CD4-positive, CD25-positive, alpha-beta regulatory T cell (primary cell): ENCODE measurements at regions not wholly inside any gene's neighbourhood (a gene's known extent, or its start where the extent isn't known, plus 50 kb on each side); places are given as distances from the start of the nearest gene placed in this dataset.
A peak's percentile ranks its signal among the peaks of the same experiment; 100 is the strongest.
"Not testable (repeated sequence)": the region's sequence is repeated elsewhere in the genome, so short reads cannot be mapped to it uniquely, and the experiment has no call there.

Experiments
- ATAC-seq, 2 donors: fragments of 150-1000 bp; cut with Tn5 transposase; one replicate each; pipeline ENCODE4 v1.10.0; 2021; ENCODE audit warnings: low read depth in 2 of 2, moderate number of reproducible peaks in 2 of 2, moderate library complexity in 1 of 2
- DNase-seq, 3 donors: peaks; one replicate each; pipeline versions ENCODE4 v3.0.0 to v3.0.0-alpha.2; 2012 to 2022; ENCODE audit warnings: mixed read lengths in 1 of 3
- H3K27ac ChIP-seq: one replicate; pipeline ENCODE4 v1.7.0; 2013; ENCODE audit warnings: mild to moderate bottlenecking, low read length; ENCODE audit not compliant: insufficient read depth, poor library complexity, severe bottlenecking
- H3K27me3 ChIP-seq: one replicate; pipeline ENCODE4 v1.7.0; 2013; ENCODE audit warnings: low read length; ENCODE audit not compliant: control insufficient read depth, insufficient read depth
- H3K36me3 ChIP-seq: one replicate; pipeline ENCODE4 v1.7.0; 2013; ENCODE audit warnings: mild to moderate bottlenecking, low read length, moderate library complexity; ENCODE audit not compliant: control insufficient read depth, insufficient read depth
- H3K4me1 ChIP-seq: 2 replicates; pipeline ENCODE4 v1.7.0; 2013; ENCODE audit warnings: mild to moderate bottlenecking, low read length; ENCODE audit not compliant: insufficient read depth, control insufficient read depth, poor library complexity, severe bottlenecking
- H3K4me3 ChIP-seq: one replicate; pipeline ENCODE4 v1.7.0; 2013; ENCODE audit warnings: low read depth, mild to moderate bottlenecking, low read length, moderate library complexity
- H3K9me3 ChIP-seq, 2 experiments: 1 replicate in 1 of 2; 2 replicates in 1 of 2; pipeline ENCODE4 v1.7.0; 2013; ENCODE audit warnings: low read length in 2 of 2, mild to moderate bottlenecking in 1 of 2, moderate library complexity in 1 of 2; ENCODE audit not compliant: control insufficient read depth in 2 of 2
- H3K27ac Mint-ChIP-seq, 3 donors: one replicate each; pipeline ENCODE4 v1.8.0; 2020 to 2022; ENCODE audit warnings: mild to moderate bottlenecking in 3 of 3, mixed read lengths in 3 of 3, moderate library complexity in 2 of 3
- H3K27me3 Mint-ChIP-seq: one replicate; pipeline ENCODE4 v1.8.0; 2022; ENCODE audit warnings: mild to moderate bottlenecking, mixed read lengths
- H3K36me3 Mint-ChIP-seq: one replicate; pipeline ENCODE4 v1.8.0; 2020; ENCODE audit warnings: mixed read lengths
- H3K4me1 Mint-ChIP-seq, 4 donors: one replicate each; pipeline ENCODE4 v1.8.0; 2020 to 2022; ENCODE audit warnings: mixed read lengths in 4 of 4, mild to moderate bottlenecking in 1 of 4
- H3K4me3 Mint-ChIP-seq, 4 donors: one replicate each; pipeline ENCODE4 v1.8.0; 2020 to 2022; ENCODE audit warnings: mild to moderate bottlenecking in 4 of 4, mixed read lengths in 4 of 4, moderate library complexity in 3 of 4
- H3K9me3 Mint-ChIP-seq, 7 donors: one replicate each; pipeline ENCODE4 v1.8.0; 2020 to 2022; ENCODE audit warnings: mixed read lengths in 7 of 7, mild to moderate bottlenecking in 3 of 7, moderate library complexity in 2 of 7

- Histone ChIP-seq H3K9me3 (no peaks in the 10 kb centered on the region), H3K4me1 (no peaks in the 10 kb centered on the region), H3K4me3 (no peak overlapping the region), H3K27ac (no peak overlapping the region), H3K27me3 (no peaks in the 10 kb centered on the region), H3K36me3 (no peaks in the 10 kb centered on the region)
- Mint-ChIP-seq H3K4me1 (no peaks in the 10 kb centered on the region), H3K4me3 (no peak overlapping the region), H3K36me3 (no peaks in the 10 kb centered on the region), H3K27me3 (no peaks in the 10 kb centered on the region), H3K9me3 (peaks cover 2 to 21% (median 8%) of the 10 kb centered on the region in 7 donors), H3K27ac (no peak overlapping the region)
- no peak for DNase-seq
- ATAC-seq: no peak
These were observed 1293.4 kb downstream of the ARAP2 start for GRCh38 chr4:34950926-34951325.

DNA sequence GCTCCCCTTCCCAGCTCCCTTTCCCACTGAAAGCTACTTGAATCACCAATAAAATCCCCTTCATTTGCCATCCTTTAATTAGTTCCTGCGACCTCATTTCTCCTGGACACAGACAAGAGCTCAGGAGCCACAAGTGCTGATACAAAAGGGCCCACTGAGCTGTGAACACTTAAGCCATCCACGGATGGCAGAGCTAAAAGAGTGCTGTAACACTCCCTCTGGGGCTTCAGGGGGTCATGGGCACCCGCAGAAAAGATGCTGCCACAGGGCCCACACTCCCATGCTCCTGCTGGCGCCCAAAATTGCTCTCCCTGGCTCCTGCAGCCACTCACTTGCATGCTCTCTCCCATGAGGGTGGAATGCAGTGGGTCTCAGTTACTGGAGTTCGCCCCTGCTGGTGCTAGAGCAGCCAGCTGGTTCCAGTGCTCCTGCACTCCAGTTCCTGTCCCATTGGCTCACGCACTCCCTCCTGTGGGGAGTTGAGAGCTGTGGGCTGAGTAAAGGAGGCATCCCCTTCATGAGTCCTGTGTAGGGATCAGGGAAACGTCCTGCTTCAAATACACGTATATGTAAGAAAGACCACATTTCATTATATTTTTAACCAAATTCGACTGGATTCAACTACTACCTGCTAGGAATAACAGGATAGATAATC lies 1291.0 kb downstream of the ARAP2 start:
- ATAC-seq (no peak), DNase-seq (no peak)
- Histone ChIP-seq H3K27me3 (no peaks in the 10 kb centered on the region), H3K4me3 (no peak overlapping the region), H3K4me1 (no peaks in the 10 kb centered on the region), H3K36me3 (no peaks in the 10 kb centered on the region), H3K9me3 (no peaks in the 10 kb centered on the region), H3K27ac (no peak overlapping the region)
- peak overlapping the region in 1 of 3 donors; percentile 32 for H3K27ac Mint-ChIP-seq
- H3K4me1 Mint-ChIP-seq: no peaks in the 10 kb centered on the region
- H3K27me3 Mint-ChIP-seq: no peaks in the 10 kb centered on the region
- H3K36me3 Mint-ChIP-seq: no peaks in the 10 kb centered on the region
- H3K9me3 Mint-ChIP-seq: peaks cover 0 to 16% (median 4%) of the 10 kb centered on the region in 7 donors
- H3K4me3 Mint-ChIP-seq: no peak overlapping the region

GRCh38 chr4:34964613-34965012 lies 1279.7 kb downstream of the ARAP2 start:
- no peaks in the 10 kb centered on the region for H3K4me1 ChIP-seq
- peaks cover 0 to 14% (median 6%) of the 10 kb centered on the region in 7 donors for H3K9me3 Mint-ChIP-seq
- no peaks in the 10 kb centered on the region for H3K9me3 ChIP-seq
- H3K4me3 ChIP-seq: no peak overlapping the region
- no peaks in the 10 kb centered on the region for H3K27me3 ChIP-seq
- no peak overlapping the region for H3K27ac Mint-ChIP-seq
- no peaks in the 10 kb centered on the region for H3K27me3 Mint-ChIP-seq
- DNase-seq: no peak
- H3K4me1 Mint-ChIP-seq: no peaks in the 10 kb centered on the region
- H3K27ac ChIP-seq: no peak overlapping the region
- H3K36me3 Mint-ChIP-seq: no peaks in the 10 kb centered on the region
- no peak overlapping the region for H3K4me3 Mint-ChIP-seq
- H3K36me3 ChIP-seq: no peaks in the 10 kb centered on the region
- ATAC-seq: no peak

DNA sequence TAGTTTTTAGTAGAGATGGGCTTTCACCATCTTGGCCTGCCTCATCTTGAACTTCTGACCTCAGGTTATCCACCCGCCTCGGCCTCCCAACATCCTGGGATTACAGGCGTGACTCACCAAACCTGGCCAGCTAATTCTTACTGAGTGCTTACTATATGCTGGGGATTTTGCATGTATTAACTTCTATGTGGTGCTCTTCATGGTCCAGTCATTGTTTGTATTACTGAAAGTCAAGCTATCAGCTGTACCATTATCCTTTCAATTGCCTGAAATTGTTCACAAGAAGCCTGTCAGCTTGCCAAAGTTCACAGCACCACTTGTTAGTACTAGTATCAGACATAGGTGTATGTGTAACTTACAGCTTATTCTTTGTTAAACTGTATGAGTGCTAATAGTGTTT lies 1272.1 kb downstream of the ARAP2 start:
- no peaks in the 10 kb centered on the region for H3K4me1 ChIP-seq
- Mint-ChIP-seq H3K27me3 (no peaks in the 10 kb centered on the region), H3K36me3 (no peaks in the 10 kb centered on the region), H3K4me1 (no peaks in the 10 kb centered on the region), H3K9me3 (peaks cover 0 to 7% (median 3%) of the 10 kb centered on the region in 7 donors), H3K4me3 (no peak overlapping the region), H3K27ac (no peak overlapping the region)
- no peak overlapping the region for H3K4me3 ChIP-seq
- no peaks in the 10 kb centered on the region for H3K27me3 ChIP-seq
- H3K36me3 ChIP-seq: no peaks in the 10 kb centered on the region
- no peaks in the 10 kb centered on the region for H3K9me3 ChIP-seq
- ATAC-seq: no peak
- DNase-seq: no peak
- no peak overlapping the region for H3K27ac ChIP-seq

- no peaks in the 10 kb centered on the region for H3K4me1 ChIP-seq
- no peaks in the 10 kb centered on the region for H3K36me3 Mint-ChIP-seq
- peaks cover 0 to 13% (median 2%) of the 10 kb centered on the region in 7 donors for H3K9me3 Mint-ChIP-seq
- H3K27ac Mint-ChIP-seq: no peak overlapping the region
- H3K4me1 Mint-ChIP-seq: no peaks in the 10 kb centered on the region
- DNase-seq: no peak
- no peaks in the 10 kb centered on the region for H3K36me3 ChIP-seq
- no peak overlapping the region for H3K4me3 ChIP-seq
- H3K4me3 Mint-ChIP-seq: no peak overlapping the region
- no peak overlapping the region for H3K27ac ChIP-seq
- H3K27me3 ChIP-seq: no peaks in the 10 kb centered on the region
- H3K9me3 ChIP-seq: no peaks in the 10 kb centered on the region
- no peak for ATAC-seq
- no peaks in the 10 kb centered on the region for H3K27me3 Mint-ChIP-seq
These were observed 1270.5 kb downstream of the ARAP2 start for GRCh38 chr4:34973650-34974312.

DNA sequence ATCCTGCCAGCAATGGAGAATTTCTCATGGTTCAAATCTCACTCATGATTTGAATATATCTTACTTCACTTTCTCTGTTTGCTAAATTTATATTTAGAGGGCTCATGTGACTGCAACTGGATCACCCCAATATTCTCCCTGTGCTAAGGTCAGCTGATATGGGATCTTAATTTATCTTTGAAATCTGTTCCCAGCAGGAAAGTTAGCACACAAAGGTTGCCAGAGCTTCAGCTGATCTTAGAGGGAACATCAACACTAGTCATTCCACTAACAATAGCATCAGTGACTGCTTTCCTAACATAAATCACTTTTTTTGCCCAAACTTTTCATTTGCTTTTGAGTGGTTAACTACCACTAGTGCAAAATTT lies 1270.0 kb downstream of the ARAP2 start:
- DNase-seq (no peak), ATAC-seq (no peak)
- Mint-ChIP-seq H3K9me3 (peaks cover 0 to 13% (median 4%) of the 10 kb centered on the region in 7 donors), H3K4me3 (no peak overlapping the region), H3K4me1 (no peaks in the 10 kb centered on the region), H3K27ac (no peak overlapping the region), H3K36me3 (no peaks in the 10 kb centered on the region), H3K27me3 (no peaks in the 10 kb centered on the region)
- no peaks in the 10 kb centered on the region for H3K9me3 ChIP-seq
- H3K4me3 ChIP-seq: no peak overlapping the region
- H3K27ac ChIP-seq: no peak overlapping the region
- no peaks in the 10 kb centered on the region for H3K4me1 ChIP-seq
- H3K36me3 ChIP-seq: no peaks in the 10 kb centered on the region
- H3K27me3 ChIP-seq: no peaks in the 10 kb centered on the region

DNA sequence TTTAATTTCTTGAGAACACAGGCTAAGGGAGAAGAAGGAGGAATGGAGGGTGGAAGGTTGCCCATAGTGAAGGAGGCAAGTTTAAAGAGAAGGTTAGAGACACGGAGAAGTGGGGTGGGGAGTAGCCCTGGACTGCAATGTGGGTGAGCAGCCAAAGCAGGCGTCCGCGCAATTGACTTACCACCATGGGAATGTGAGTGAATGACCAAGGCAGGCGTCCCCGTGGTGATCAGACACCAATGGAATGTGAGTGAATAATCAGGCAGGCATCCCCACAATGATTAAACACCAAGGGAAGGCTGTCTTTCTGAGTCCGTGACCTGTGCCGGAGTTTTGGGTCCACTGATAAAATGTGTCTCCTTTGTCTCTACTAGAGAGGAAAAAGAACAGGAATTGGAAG lies 1223.1 kb downstream of the ARAP2 start:
- not testable (repeated sequence) for H3K9me3 ChIP-seq, H3K27me3 Mint-ChIP-seq, H3K27ac ChIP-seq, H3K4me1 Mint-ChIP-seq, H3K4me1 ChIP-seq, ATAC-seq, H3K36me3 Mint-ChIP-seq, H3K4me3 Mint-ChIP-seq, DNase-seq, H3K36me3 ChIP-seq, H3K27me3 ChIP-seq, H3K27ac Mint-ChIP-seq, H3K4me3 ChIP-seq
- peaks cover 2 to 30% (median 14%) of the 10 kb centered on the region in 7 donors for H3K9me3 Mint-ChIP-seq
